ENCODE measurements at regions not wholly inside any gene's neighbourhood (a gene's known extent, or its start where the extent isn't known, plus 50 kb on each side); places are given as distances from the start of the nearest gene placed in this dataset.

DNA sequence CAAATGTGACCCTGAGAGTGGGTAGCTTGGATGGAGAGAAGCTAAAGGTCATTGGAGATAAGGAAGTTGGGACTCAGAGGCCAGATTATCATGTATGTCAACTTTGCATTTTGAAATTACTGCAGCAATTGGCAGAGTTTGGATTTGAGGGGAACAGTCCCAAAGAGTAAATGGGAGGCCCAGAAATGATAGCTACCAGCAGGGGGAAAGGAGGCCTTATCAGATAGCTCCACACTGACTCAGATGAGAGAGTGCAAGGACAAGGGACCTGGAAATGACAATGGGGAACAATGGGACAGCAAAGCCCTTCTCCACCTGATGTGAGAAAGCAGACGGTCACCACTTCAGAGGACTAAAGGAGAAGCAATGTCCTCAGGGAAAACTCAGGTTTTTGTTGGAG is 201.5 kb upstream of the JADE1 start:
- TF ChIP-seq, protein P1, sequence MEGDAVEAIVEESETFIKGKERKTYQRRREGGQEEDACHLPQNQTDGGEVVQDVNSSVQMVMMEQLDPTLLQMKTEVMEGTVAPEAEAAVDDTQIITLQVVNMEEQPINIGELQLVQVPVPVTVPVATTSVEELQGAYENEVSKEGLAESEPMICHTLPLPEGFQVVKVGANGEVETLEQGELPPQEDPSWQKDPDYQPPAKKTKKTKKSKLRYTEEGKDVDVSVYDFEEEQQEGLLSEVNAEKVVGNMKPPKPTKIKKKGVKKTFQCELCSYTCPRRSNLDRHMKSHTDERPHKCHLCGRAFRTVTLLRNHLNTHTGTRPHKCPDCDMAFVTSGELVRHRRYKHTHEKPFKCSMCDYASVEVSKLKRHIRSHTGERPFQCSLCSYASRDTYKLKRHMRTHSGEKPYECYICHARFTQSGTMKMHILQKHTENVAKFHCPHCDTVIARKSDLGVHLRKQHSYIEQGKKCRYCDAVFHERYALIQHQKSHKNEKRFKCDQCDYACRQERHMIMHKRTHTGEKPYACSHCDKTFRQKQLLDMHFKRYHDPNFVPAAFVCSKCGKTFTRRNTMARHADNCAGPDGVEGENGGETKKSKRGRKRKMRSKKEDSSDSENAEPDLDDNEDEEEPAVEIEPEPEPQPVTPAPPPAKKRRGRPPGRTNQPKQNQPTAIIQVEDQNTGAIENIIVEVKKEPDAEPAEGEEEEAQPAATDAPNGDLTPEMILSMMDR (conservative IDR thresholded peaks at IDR 0.05) = no peak
- TF ChIP-seq EZH2 (IDR thresholded peaks at IDR 0.05; ENCODE audit: low read depth) = no peak
- Histone ChIP-seq H4K20me1 (ENCODE audit: insufficient read depth) (no peaks in the 10 kb centered on the region), H3K4me1 (replicated peaks; ENCODE audit: insufficient read depth) (no peaks in the 10 kb centered on the region), H3K27me3 (ENCODE audit: insufficient read depth, low read depth) (no peaks in the 10 kb centered on the region), H3K79me2 (ENCODE audit: low read depth) (no peaks in the 10 kb centered on the region), H3K36me3 (ENCODE audit: low read depth) (no peaks in the 10 kb centered on the region), H3F3A (ENCODE audit: insufficient read depth, low read depth) (no peaks in the 10 kb centered on the region), H3K9me2 (ENCODE audit: insufficient read depth) (no peaks in the 10 kb centered on the region), H3K4me2 (no peak overlapping the region), H3K4me3 (no peak overlapping the region), H3K9me3 (ENCODE audit: insufficient read depth, low read depth) (no peaks in the 10 kb centered on the region), H3K27ac (no peak overlapping the region), H2AFZ (no peak overlapping the region)
- intact Hi-C loops (cut with micrococcal nuclease; ENCODE audit: unreplicated experiment) = no loop called here
- ChIA-PET POLR2A (ENCODE audit: unreplicated experiment) (no interaction called here), CTCF (interaction anchor here (0.5 kb wide), 1 partner anchor 28 kb away, joined by 3 read pairs; no protein-coding TSS in a partner anchor)
- no TSS peak for BruUV-seq (replicated peaks)
- no peak for DNase-seq

DNA sequence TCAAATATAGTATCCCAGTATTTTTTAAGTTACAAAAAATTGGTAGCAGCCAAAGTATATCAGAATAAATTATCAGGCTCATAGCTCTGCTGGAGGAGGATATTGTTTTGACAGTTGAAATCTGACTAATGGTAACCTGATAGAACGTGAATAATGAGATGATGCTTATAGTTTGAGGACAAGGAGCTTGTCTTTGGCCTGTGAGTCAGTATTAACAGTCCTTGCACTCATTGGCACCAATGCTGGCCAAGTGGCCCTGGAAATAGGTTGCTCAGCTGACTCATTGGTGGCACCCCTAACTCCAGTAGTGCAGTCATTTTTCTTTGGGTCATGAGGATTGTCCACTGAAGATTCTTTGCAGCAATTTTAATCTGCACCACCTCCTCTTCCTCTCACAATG is 203.3 kb upstream of the JADE1 start:
- intact Hi-C loops (cut with micrococcal nuclease; ENCODE audit: unreplicated experiment) = no loop called here
- H3K9me3 ChIP-seq (ENCODE audit: insufficient read depth, low read depth) = no peaks in the 10 kb centered on the region
- no peaks in the 10 kb centered on the region for H4K20me1 ChIP-seq (ENCODE audit: insufficient read depth)
- H3K9me2 ChIP-seq (ENCODE audit: insufficient read depth) = no peaks in the 10 kb centered on the region
- H3K4me3 ChIP-seq = no peak overlapping the region
- no TSS peak for BruUV-seq (replicated peaks)
- no peaks in the 10 kb centered on the region for H3K79me2 ChIP-seq (ENCODE audit: low read depth)
- POLR2A ChIA-PET (ENCODE audit: unreplicated experiment) = interaction anchor here (0.5 to 0.7 kb wide), 2 partner anchors 14 to 178 kb away, joined by 4 to 6 read pairs; no protein-coding TSS in a partner anchor
- no peak overlapping the region for H3K27ac ChIP-seq
- H3K27me3 ChIP-seq (ENCODE audit: insufficient read depth, low read depth) = no peaks in the 10 kb centered on the region
- no peak overlapping the region for H2AFZ ChIP-seq
- H3K36me3 ChIP-seq (ENCODE audit: low read depth) = no peaks in the 10 kb centered on the region
- 0 out of 2 replicates have a peak, but pooled peaks cover 15% of the 10 kb centered on the region for H3F3A ChIP-seq (ENCODE audit: insufficient read depth, low read depth)
- DNase-seq = peak in 1 of 2 experiments; percentile 43
- no peak overlapping the region for H3K4me2 ChIP-seq
- peaks cover 15% of the 10 kb centered on the region for H3K4me1 ChIP-seq (replicated peaks; ENCODE audit: insufficient read depth)
- CTCF ChIA-PET = no interaction called here
- TF ChIP-seq, protein P1 (conservative IDR thresholded peaks at IDR 0.05) = no peak
- no peak for TF ChIP-seq EZH2 (IDR thresholded peaks at IDR 0.05; ENCODE audit: low read depth)

- H3K4me2 ChIP-seq = no peak overlapping the region
- no peak overlapping the region for H3K27ac ChIP-seq
These were observed 204.7 kb upstream of the JADE1 start for GRCh38 chr4:128604840-128605239.

More at GRCh38 chr4:128604840-128605239, 204.7 kb upstream of the JADE1 start:
- POLR2A ChIA-PET (ENCODE audit: unreplicated experiment) = no interaction called here
- peaks cover 23% of the 10 kb centered on the region for H3K4me1 ChIP-seq (replicated peaks; ENCODE audit: insufficient read depth)
- H3F3A ChIP-seq (ENCODE audit: insufficient read depth, low read depth) = 0 out of 2 replicates have a peak, but pooled peaks cover 15% of the 10 kb centered on the region
- TF ChIP-seq EZH2 (IDR thresholded peaks at IDR 0.05; ENCODE audit: low read depth) = no peak
- TF ChIP-seq, protein P1 (conservative IDR thresholded peaks at IDR 0.05) = no peak
- no peak for DNase-seq
- H3K79me2 ChIP-seq (ENCODE audit: low read depth) = no peaks in the 10 kb centered on the region
- BruUV-seq (replicated peaks) = no TSS peak
- no peaks in the 10 kb centered on the region for H3K9me2 ChIP-seq (ENCODE audit: insufficient read depth)
- H3K4me3 ChIP-seq = no peak overlapping the region
- H4K20me1 ChIP-seq (ENCODE audit: insufficient read depth) = no peaks in the 10 kb centered on the region
- H2AFZ ChIP-seq = no peak overlapping the region
- intact Hi-C loops (cut with micrococcal nuclease; ENCODE audit: unreplicated experiment) = no loop called here
- no peaks in the 10 kb centered on the region for H3K27me3 ChIP-seq (ENCODE audit: insufficient read depth, low read depth)
- CTCF ChIA-PET = no interaction called here
- H3K9me3 ChIP-seq (ENCODE audit: insufficient read depth, low read depth) = no peaks in the 10 kb centered on the region
- no peaks in the 10 kb centered on the region for H3K36me3 ChIP-seq (ENCODE audit: low read depth)
